BLaER1 treated with 17β-estradiol and CSF1 and Interleukin-3, amounts not matched to agents 10 nM and 100 nM (cell line): ENCODE measurements at regions not wholly inside any gene's neighbourhood (a gene's known extent, or its start where the extent isn't known, plus 50 kb on each side); places are given as distances from the start of the nearest gene placed in this dataset.

Experiments used
- H3K27ac ChIP-seq, 11 experiments: shearing (Covaris generic); formaldehyde crosslinking; 2 replicates each; pipeline ENCODE4 v1.8.1; 2022
- H3K27me3 ChIP-seq, 11 experiments: shearing (Covaris generic); formaldehyde crosslinking; 2 replicates each; pipeline ENCODE4 v1.8.1; 2022
- H3K36me3 ChIP-seq, 11 experiments: shearing (Covaris generic); formaldehyde crosslinking; 2 replicates each; pipeline ENCODE4 v1.8.1; 2022
- H3K4me1 ChIP-seq, 10 experiments: shearing (Covaris generic); formaldehyde crosslinking; 2 replicates each; pipeline ENCODE4 v1.8.1; 2022
- H3K4me2 ChIP-seq, 11 experiments: shearing (Covaris generic); formaldehyde crosslinking; 2 replicates each; pipeline ENCODE4 v1.8.1; 2022
- H3K4me3 ChIP-seq, 10 experiments: shearing (Covaris generic); formaldehyde crosslinking; 2 replicates each; pipeline ENCODE4 v1.8.1; 2022
- H3K9ac ChIP-seq, 11 experiments: shearing (Covaris generic); formaldehyde crosslinking; 2 replicates each; pipeline ENCODE4 v1.8.1; 2022
- H3K9me3 ChIP-seq, 11 experiments: shearing (Covaris generic); formaldehyde crosslinking; replicated peaks in 1 of 11; 2 replicates each; pipeline ENCODE4 v1.8.1; 2022
- H4K20me1 ChIP-seq, 11 experiments: shearing (Covaris generic); formaldehyde crosslinking; 2 replicates each; pipeline ENCODE4 v1.8.1; 2022
- Cebpa-rat ChIP-seq, 11 experiments: shearing (Covaris generic); IDR thresholded peaks; 2 replicates each; pipeline ENCODE4 v1.8.1; 2022

DNA sequence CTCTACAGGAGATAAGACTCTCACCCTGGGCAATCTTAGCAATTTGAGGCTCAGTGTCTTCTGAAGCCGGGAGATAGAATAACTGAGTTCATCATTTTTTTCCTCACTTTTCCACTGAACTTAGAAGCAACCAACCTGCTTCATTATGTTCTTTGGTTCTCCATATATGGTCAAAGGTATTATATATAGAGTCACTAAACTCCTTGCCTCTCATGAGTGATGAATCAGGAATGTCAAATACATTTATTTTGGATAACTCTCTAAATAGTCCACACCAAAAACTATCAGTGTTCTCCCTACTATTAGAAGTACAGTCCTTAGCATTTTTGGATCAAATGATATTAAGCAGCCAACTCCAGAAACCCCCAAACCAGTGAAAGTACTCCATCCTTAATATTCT, 421.5 kb upstream of the EPHA5 start:
- H4K20me1 ChIP-seq = no peaks in the 10 kb centered on the region
- H3K4me3 ChIP-seq = no peak overlapping the region
- TF ChIP-seq Cebpa-rat (IDR thresholded peaks at IDR 0.05) = no peak
- H3K27ac ChIP-seq = no peak overlapping the region
- no peaks in the 10 kb centered on the region for H3K36me3 ChIP-seq
- H3K9me3 ChIP-seq = 0 out of 22 replicates have a peak, but pooled peaks cover 0 to 5% (median 0%) of the 10 kb centered on the region in 11 experiments
- no peak overlapping the region for H3K9ac ChIP-seq
- H3K4me1 ChIP-seq = no peaks in the 10 kb centered on the region
- no peak overlapping the region for H3K4me2 ChIP-seq
- no peaks in the 10 kb centered on the region for H3K27me3 ChIP-seq

- no peaks in the 10 kb centered on the region for H3K4me1 ChIP-seq
- no peak for TF ChIP-seq Cebpa-rat (IDR thresholded peaks at IDR 0.05)
- no peaks in the 10 kb centered on the region for H3K36me3 ChIP-seq
- H3K9me3 ChIP-seq = no peaks in the 10 kb centered on the region
- H3K27me3 ChIP-seq = no peaks in the 10 kb centered on the region
- no peak overlapping the region for H3K4me3 ChIP-seq
- H3K9ac ChIP-seq = no peak overlapping the region
- H3K4me2 ChIP-seq = no peak overlapping the region
- no peak overlapping the region for H3K27ac ChIP-seq
- no peaks in the 10 kb centered on the region for H4K20me1 ChIP-seq
These were observed 403.7 kb upstream of the EPHA5 start for GRCh38 chr4:66073961-66074360.

- no peak overlapping the region for H3K9ac ChIP-seq
- no peak overlapping the region for H3K4me3 ChIP-seq
- H4K20me1 ChIP-seq = no peaks in the 10 kb centered on the region
- TF ChIP-seq Cebpa-rat (IDR thresholded peaks at IDR 0.05) = no peak
- no peaks in the 10 kb centered on the region for H3K36me3 ChIP-seq
- H3K4me1 ChIP-seq = no peaks in the 10 kb centered on the region
- H3K27me3 ChIP-seq = no peaks in the 10 kb centered on the region
- H3K27ac ChIP-seq = no peak overlapping the region
- H3K4me2 ChIP-seq = no peak overlapping the region
- H3K9me3 ChIP-seq = no peaks in the 10 kb centered on the region
These were observed 401.6 kb upstream of the EPHA5 start for GRCh38 chr4:66071911-66072310.

GRCh38 chr4:66062921-66063320, 392.6 kb upstream of the EPHA5 start:
- no peaks in the 10 kb centered on the region for H3K9me3 ChIP-seq
- H4K20me1 ChIP-seq = no peaks in the 10 kb centered on the region
- H3K9ac ChIP-seq = no peak overlapping the region
- TF ChIP-seq Cebpa-rat (IDR thresholded peaks at IDR 0.05) = no peak
- H3K4me3 ChIP-seq = no peak overlapping the region
- no peak overlapping the region for H3K27ac ChIP-seq
- no peaks in the 10 kb centered on the region for H3K4me1 ChIP-seq
- no peaks in the 10 kb centered on the region for H3K36me3 ChIP-seq
- no peak overlapping the region for H3K4me2 ChIP-seq
- H3K27me3 ChIP-seq = no peaks in the 10 kb centered on the region

DNA sequence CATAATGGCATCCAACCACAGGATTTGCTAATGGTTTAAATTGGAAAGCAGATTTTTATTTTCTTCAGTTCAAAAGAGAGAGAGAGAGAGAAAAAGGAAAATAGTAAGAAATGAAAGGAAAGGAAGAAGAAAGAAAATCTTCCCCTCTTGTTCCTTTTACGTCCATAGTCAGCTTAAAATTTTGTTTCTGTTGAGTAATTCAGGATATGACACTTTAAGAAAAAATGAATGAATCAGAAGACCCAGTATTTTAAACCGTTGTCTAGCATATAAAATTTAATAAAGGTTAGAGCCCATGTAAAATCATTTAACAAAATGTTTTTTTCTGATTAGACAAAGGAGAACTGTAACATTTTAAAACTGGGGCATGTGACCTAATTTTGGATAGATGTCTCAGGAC, 391.8 kb upstream of the EPHA5 start:
- H3K4me2 ChIP-seq = no peak overlapping the region
- no peak overlapping the region for H3K27ac ChIP-seq
- H3K4me3 ChIP-seq = no peak overlapping the region
- no peaks in the 10 kb centered on the region for H3K4me1 ChIP-seq
- no peaks in the 10 kb centered on the region for H3K9me3 ChIP-seq
- no peaks in the 10 kb centered on the region for H3K27me3 ChIP-seq
- no peak overlapping the region for H3K9ac ChIP-seq
- no peaks in the 10 kb centered on the region for H3K36me3 ChIP-seq
- H4K20me1 ChIP-seq = no peaks in the 10 kb centered on the region
- no peak for TF ChIP-seq Cebpa-rat (IDR thresholded peaks at IDR 0.05)

DNA sequence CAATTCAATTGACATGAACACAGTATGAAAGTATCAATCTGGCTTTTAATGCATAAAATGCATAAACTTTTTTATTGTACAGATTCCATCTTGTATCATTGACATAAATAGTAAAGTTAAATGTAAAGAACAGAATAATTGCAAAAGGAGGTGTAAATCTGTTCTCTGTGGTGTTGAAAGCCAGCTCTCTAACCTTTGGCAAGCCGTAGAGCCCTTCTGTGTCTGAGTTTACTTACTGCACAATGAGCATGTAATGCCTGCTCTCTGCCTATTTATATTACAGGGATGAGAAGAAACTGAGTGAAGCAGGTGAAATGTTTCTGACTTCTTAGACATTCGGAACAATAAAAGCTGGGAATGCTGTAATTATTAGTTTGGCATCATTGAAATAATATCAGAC, 389.3 kb upstream of the EPHA5 start:
- Histone ChIP-seq H4K20me1 (no peaks in the 10 kb centered on the region), H3K4me1 (no peaks in the 10 kb centered on the region), H3K9me3 (no peaks in the 10 kb centered on the region), H3K9ac (no peak overlapping the region), H3K4me3 (no peak overlapping the region), H3K4me2 (no peak overlapping the region), H3K27me3 (no peaks in the 10 kb centered on the region), H3K27ac (no peak overlapping the region), H3K36me3 (no peaks in the 10 kb centered on the region)
- TF ChIP-seq Cebpa-rat (IDR thresholded peaks at IDR 0.05) = no peak

GRCh38 chr4:66059136-66059535, 388.8 kb upstream of the EPHA5 start:
- Histone ChIP-seq H3K4me3 (no peak overlapping the region), H4K20me1 (no peaks in the 10 kb centered on the region), H3K9me3 (no peaks in the 10 kb centered on the region), H3K27ac (no peak overlapping the region), H3K4me1 (no peaks in the 10 kb centered on the region), H3K36me3 (no peaks in the 10 kb centered on the region), H3K9ac (no peak overlapping the region), H3K4me2 (no peak overlapping the region), H3K27me3 (no peaks in the 10 kb centered on the region)
- no peak for TF ChIP-seq Cebpa-rat (IDR thresholded peaks at IDR 0.05)

DNA sequence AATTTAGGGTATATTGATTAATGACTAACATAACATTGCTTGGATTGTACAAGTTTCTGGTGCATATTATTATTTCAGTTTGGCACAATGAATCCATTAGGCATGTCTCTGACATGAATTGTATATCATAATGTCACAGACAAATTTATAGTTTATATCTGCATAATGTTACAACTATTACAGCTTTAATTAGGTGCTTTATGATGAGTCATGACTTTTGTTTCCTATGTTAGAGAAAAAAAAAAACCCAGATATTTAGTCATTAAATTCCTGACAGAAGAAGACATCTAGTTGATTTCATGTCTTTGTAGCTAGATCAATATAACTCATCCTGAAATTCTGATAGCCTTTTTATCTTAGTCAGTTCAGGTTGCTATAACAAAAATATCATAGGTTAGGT, 385.7 kb upstream of the EPHA5 start:
- no peaks in the 10 kb centered on the region for H3K9me3 ChIP-seq
- no peak overlapping the region for H3K9ac ChIP-seq
- no peak overlapping the region for H3K4me3 ChIP-seq
- TF ChIP-seq Cebpa-rat (IDR thresholded peaks at IDR 0.05) = no peak
- no peaks in the 10 kb centered on the region for H4K20me1 ChIP-seq
- no peaks in the 10 kb centered on the region for H3K4me1 ChIP-seq
- H3K27me3 ChIP-seq = no peaks in the 10 kb centered on the region
- H3K4me2 ChIP-seq = no peak overlapping the region
- H3K36me3 ChIP-seq = no peaks in the 10 kb centered on the region
- H3K27ac ChIP-seq = no peak overlapping the region

GRCh38 chr4:66052426-66052825, 382.1 kb upstream of the EPHA5 start:
- H3K27ac ChIP-seq = no peak overlapping the region
- no peaks in the 10 kb centered on the region for H3K4me1 ChIP-seq
- no peak overlapping the region for H3K4me3 ChIP-seq
- H3K27me3 ChIP-seq = no peaks in the 10 kb centered on the region
- no peak for TF ChIP-seq Cebpa-rat (IDR thresholded peaks at IDR 0.05)
- no peak overlapping the region for H3K4me2 ChIP-seq
- H4K20me1 ChIP-seq = no peaks in the 10 kb centered on the region
- H3K9me3 ChIP-seq = no peaks in the 10 kb centered on the region
- H3K36me3 ChIP-seq = no peaks in the 10 kb centered on the region
- H3K9ac ChIP-seq = no peak overlapping the region

DNA sequence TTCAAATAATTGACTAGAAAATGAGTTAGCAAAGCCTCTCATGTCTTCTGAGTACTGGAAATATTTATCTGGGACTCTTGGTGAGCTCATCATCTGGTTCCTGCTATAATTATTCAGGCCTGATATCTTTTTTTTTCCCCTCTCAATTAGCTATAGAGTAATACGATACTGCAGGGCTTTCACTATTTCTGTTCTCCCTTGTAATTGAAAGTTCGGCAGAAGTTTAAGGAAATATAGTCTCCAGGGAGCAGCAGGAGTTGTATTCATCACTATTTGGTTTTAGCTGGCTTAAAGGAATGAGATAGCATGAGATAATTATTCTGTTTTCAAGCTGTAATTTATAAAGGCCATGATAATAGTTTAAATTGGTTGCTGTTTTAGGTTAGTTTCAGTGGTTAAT, 378.6 kb upstream of the EPHA5 start:
- Histone ChIP-seq H4K20me1 (no peaks in the 10 kb centered on the region), H3K4me3 (no peak overlapping the region), H3K4me1 (no peaks in the 10 kb centered on the region), H3K27ac (no peak overlapping the region), H3K9ac (no peak overlapping the region), H3K27me3 (no peaks in the 10 kb centered on the region), H3K4me2 (no peak overlapping the region), H3K9me3 (no peaks in the 10 kb centered on the region), H3K36me3 (no peaks in the 10 kb centered on the region)
- no peak for TF ChIP-seq Cebpa-rat (IDR thresholded peaks at IDR 0.05)

GRCh38 chr4:66045913-66046312, 375.6 kb upstream of the EPHA5 start:
- Histone ChIP-seq H3K9me3 (no peaks in the 10 kb centered on the region), H3K4me2 (no peak overlapping the region), H4K20me1 (no peaks in the 10 kb centered on the region), H3K27me3 (no peaks in the 10 kb centered on the region), H3K4me1 (no peaks in the 10 kb centered on the region), H3K27ac (no peak overlapping the region), H3K36me3 (no peaks in the 10 kb centered on the region), H3K4me3 (no peak overlapping the region), H3K9ac (no peak overlapping the region)
- no peak for TF ChIP-seq Cebpa-rat (IDR thresholded peaks at IDR 0.05)
